SK-N-MC (cell line): ENCODE measurements at regions not wholly inside any gene's neighbourhood (a gene's known extent, or its start where the extent isn't known, plus 50 kb on each side); places are given as distances from the start of the nearest gene placed in this dataset.

Source experiments
- EZH2 ChIP-seq: fragments of 200-600 bp; sonication (generic); IDR thresholded peaks from one replicate; pipeline ENCODE4 v1.6.1; 2017; ENCODE audit warnings: antibody characterized with exemption
- FOXP2 ChIP-seq: optimal IDR thresholded peaks from 2 replicates; pipeline ENCODE3; 2011; ENCODE audit warnings: mild to moderate bottlenecking, moderate library complexity; ENCODE audit not compliant: insufficient read depth; ENCODE audit errors: extremely low read length, control extremely low read depth
- POLR2AphosphoS5 ChIP-seq: IDR thresholded peaks from 2 replicates; pipeline ENCODE4 v1.6.1; 2012; ENCODE audit warnings: mild to moderate bottlenecking, low read depth, low read length, borderline replicate concordance

- TF ChIP-seq EZH2, result no peak
- no peak for TF ChIP-seq POLR2AphosphoS5
- TF ChIP-seq FOXP2, result no peak
Measured at GRCh38 chr10:2414562-2414961, 652.8 kb upstream of the PFKP start.
